ENCODE measurements at regions not wholly inside any gene's neighbourhood (a gene's known extent, or its start where the extent isn't known, plus 50 kb on each side); places are given as distances from the start of the nearest gene placed in this dataset.

DNA sequence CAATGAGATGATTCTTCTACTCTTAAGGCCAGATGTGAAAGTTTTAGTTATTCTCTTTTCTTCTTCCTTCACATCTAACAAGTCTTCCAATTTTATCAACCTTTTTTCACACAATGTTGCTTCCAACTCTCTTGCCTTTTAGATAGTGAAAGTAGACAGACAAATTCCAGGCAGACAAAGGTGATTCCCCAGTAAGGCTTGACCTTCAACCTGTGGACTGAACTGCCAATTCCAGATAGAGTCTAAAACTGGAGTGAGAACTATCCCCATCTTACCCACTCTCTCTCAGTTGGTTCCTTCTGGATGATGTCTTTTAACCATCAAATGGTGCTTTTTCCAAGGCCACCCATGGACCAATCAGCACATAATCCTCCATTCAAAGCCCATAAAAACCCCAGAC is 159.0 kb downstream of the NSUN3 start:
- H3K4me1 ChIP-seq (ENCODE audit: control insufficient read depth, insufficient read depth, low read length) = no peaks in the 10 kb centered on the region
- no peaks in the 10 kb centered on the region for H3K9me3 ChIP-seq (ENCODE audit: control insufficient read depth, insufficient read depth, low read depth, low read length)
- ChIA-PET POLR2A (no interaction called here), CTCF (interaction anchor here (1.7 kb wide), 1 partner anchor 12 kb away, joined by 8 read pairs; no protein-coding TSS in a partner anchor)
- no peak overlapping the region for H3K4me3 ChIP-seq (ENCODE audit: low read depth, low read length)
- no peak for TF ChIP-seq ZNF549 (tag by site-specific recombination; IDR thresholded peaks at IDR 0.05)
- TF ChIP-seq, protein P1, sequence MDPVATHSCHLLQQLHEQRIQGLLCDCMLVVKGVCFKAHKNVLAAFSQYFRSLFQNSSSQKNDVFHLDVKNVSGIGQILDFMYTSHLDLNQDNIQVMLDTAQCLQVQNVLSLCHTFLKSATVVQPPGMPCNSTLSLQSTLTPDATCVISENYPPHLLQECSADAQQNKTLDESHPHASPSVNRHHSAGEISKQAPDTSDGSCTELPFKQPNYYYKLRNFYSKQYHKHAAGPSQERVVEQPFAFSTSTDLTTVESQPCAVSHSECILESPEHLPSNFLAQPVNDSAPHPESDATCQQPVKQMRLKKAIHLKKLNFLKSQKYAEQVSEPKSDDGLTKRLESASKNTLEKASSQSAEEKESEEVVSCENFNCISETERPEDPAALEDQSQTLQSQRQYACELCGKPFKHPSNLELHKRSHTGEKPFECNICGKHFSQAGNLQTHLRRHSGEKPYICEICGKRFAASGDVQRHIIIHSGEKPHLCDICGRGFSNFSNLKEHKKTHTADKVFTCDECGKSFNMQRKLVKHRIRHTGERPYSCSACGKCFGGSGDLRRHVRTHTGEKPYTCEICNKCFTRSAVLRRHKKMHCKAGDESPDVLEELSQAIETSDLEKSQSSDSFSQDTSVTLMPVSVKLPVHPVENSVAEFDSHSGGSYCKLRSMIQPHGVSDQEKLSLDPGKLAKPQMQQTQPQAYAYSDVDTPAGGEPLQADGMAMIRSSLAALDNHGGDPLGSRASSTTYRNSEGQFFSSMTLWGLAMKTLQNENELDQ (tag by site-specific recombination; IDR thresholded peaks at IDR 0.05; ENCODE audit: low read depth) = no peak
- TF ChIP-seq HOXD13 (CRISPR knock-in tag; IDR thresholded peaks at IDR 0.05; ENCODE audit: borderline replicate concordance) = no peak
- no peak for TF ChIP-seq ZNF223 (tag by site-specific recombination; IDR thresholded peaks at IDR 0.05)
- TF ChIP-seq ZNF354C (tag by site-specific recombination; IDR thresholded peaks at IDR 0.05; ENCODE audit: borderline replicate concordance, low read depth) = no peak
- no peak for TF ChIP-seq GLI4 (tag by site-specific recombination; IDR thresholded peaks at IDR 0.05)
- TF ChIP-seq GFI1B (tag by site-specific recombination; IDR thresholded peaks at IDR 0.05) = no peak
- no peak for TF ChIP-seq ZNF335 (tag by site-specific recombination; conservative IDR thresholded peaks at IDR 0.05)
- no peak for TF ChIP-seq REPIN1 (tag by site-specific recombination; IDR thresholded peaks at IDR 0.05; ENCODE audit: low read depth)
- TF ChIP-seq ZNF624 (tag by site-specific recombination; IDR thresholded peaks at IDR 0.05) = no peak
- TF ChIP-seq, protein P2, sequence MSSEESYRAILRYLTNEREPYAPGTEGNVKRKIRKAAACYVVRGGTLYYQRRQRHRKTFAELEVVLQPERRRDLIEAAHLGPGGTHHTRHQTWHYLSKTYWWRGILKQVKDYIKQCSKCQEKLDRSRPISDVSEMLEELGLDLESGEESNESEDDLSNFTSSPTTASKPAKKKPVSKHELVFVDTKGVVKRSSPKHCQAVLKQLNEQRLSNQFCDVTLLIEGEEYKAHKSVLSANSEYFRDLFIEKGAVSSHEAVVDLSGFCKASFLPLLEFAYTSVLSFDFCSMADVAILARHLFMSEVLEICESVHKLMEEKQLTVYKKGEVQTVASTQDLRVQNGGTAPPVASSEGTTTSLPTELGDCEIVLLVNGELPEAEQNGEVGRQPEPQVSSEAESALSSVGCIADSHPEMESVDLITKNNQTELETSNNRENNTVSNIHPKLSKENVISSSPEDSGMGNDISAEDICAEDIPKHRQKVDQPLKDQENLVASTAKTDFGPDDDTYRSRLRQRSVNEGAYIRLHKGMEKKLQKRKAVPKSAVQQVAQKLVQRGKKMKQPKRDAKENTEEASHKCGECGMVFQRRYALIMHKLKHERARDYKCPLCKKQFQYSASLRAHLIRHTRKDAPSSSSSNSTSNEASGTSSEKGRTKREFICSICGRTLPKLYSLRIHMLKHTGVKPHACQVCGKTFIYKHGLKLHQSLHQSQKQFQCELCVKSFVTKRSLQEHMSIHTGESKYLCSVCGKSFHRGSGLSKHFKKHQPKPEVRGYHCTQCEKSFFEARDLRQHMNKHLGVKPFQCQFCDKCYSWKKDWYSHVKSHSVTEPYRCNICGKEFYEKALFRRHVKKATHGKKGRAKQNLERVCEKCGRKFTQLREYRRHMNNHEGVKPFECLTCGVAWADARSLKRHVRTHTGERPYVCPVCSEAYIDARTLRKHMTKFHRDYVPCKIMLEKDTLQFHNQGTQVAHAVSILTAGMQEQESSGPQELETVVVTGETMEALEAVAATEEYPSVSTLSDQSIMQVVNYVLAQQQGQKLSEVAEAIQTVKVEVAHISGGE (tag by site-specific recombination; conservative IDR thresholded peaks at IDR 0.05; ENCODE audit: low read depth) = no peak
- TF ChIP-seq, protein P3, sequence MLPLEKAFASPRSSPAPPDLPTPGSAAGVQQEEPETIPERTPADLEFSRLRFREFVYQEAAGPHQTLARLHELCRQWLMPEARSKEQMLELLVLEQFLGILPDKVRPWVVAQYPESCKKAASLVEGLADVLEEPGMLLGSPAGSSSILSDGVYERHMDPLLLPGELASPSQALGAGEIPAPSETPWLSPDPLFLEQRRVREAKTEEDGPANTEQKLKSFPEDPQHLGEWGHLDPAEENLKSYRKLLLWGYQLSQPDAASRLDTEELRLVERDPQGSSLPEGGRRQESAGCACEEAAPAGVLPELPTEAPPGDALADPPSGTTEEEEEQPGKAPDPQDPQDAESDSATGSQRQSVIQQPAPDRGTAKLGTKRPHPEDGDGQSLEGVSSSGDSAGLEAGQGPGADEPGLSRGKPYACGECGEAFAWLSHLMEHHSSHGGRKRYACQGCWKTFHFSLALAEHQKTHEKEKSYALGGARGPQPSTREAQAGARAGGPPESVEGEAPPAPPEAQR (tag by site-specific recombination; IDR thresholded peaks at IDR 0.05) = no peak
- TF ChIP-seq ZNF692 (tag by site-specific recombination; IDR thresholded peaks at IDR 0.05) = no peak
- TF ChIP-seq ZNF433 (tag by site-specific recombination; IDR thresholded peaks at IDR 0.05; ENCODE audit: low read depth) = no peak
- TF ChIP-seq, protein P4, sequence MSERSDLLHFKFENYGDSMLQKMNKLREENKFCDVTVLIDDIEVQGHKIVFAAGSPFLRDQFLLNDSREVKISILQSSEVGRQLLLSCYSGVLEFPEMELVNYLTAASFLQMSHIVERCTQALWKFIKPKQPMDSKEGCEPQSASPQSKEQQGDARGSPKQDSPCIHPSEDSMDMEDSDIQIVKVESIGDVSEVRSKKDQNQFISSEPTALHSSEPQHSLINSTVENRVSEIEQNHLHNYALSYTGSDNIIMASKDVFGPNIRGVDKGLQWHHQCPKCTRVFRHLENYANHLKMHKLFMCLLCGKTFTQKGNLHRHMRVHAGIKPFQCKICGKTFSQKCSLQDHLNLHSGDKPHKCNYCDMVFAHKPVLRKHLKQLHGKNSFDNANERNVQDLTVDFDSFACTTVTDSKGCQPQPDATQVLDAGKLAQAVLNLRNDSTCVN (tag by site-specific recombination; optimal IDR thresholded peaks at IDR 0.05) = no peak
- no peak for TF ChIP-seq KLF7 (tag by site-specific recombination; IDR thresholded peaks at IDR 0.05; ENCODE audit: borderline replicate concordance)
- TF ChIP-seq KLF10 (tag by site-specific recombination; IDR thresholded peaks at IDR 0.05) = no peak
- no peak for TF ChIP-seq ZNF777 (tag by site-specific recombination; IDR thresholded peaks at IDR 0.05; ENCODE audit: borderline replicate concordance)
- TF ChIP-seq, protein P5, sequence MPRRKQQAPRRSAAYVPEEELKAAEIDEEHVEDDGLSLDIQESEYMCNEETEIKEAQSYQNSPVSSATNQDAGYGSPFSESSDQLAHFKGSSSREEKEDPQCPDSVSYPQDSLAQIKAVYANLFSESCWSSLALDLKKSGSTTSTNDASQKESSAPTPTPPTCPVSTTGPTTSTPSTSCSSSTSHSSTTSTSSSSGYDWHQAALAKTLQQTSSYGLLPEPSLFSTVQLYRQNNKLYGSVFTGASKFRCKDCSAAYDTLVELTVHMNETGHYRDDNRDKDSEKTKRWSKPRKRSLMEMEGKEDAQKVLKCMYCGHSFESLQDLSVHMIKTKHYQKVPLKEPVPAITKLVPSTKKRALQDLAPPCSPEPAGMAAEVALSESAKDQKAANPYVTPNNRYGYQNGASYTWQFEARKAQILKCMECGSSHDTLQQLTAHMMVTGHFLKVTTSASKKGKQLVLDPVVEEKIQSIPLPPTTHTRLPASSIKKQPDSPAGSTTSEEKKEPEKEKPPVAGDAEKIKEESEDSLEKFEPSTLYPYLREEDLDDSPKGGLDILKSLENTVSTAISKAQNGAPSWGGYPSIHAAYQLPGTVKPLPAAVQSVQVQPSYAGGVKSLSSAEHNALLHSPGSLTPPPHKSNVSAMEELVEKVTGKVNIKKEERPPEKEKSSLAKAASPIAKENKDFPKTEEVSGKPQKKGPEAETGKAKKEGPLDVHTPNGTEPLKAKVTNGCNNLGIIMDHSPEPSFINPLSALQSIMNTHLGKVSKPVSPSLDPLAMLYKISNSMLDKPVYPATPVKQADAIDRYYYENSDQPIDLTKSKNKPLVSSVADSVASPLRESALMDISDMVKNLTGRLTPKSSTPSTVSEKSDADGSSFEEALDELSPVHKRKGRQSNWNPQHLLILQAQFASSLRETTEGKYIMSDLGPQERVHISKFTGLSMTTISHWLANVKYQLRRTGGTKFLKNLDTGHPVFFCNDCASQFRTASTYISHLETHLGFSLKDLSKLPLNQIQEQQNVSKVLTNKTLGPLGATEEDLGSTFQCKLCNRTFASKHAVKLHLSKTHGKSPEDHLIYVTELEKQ (tag by site-specific recombination; IDR thresholded peaks at IDR 0.05; ENCODE audit: borderline replicate concordance) = no peak
- TF ChIP-seq GLIS1 (tag by site-specific recombination; IDR thresholded peaks at IDR 0.05) = no peak
- no peak overlapping the region for H3K27ac ChIP-seq (ENCODE audit: extremely low read depth, low read depth, low read length)
- no peaks in the 10 kb centered on the region for H3K36me3 ChIP-seq (ENCODE audit: control insufficient read depth in 2 of 2, insufficient read depth in 1 of 2, low read length in 2 of 2)

All from HEK293 (cell line).